ENCODE measurements at regions not wholly inside any gene's neighbourhood (a gene's known extent, or its start where the extent isn't known, plus 50 kb on each side); places are given as distances from the start of the nearest gene placed in this dataset.

DNA sequence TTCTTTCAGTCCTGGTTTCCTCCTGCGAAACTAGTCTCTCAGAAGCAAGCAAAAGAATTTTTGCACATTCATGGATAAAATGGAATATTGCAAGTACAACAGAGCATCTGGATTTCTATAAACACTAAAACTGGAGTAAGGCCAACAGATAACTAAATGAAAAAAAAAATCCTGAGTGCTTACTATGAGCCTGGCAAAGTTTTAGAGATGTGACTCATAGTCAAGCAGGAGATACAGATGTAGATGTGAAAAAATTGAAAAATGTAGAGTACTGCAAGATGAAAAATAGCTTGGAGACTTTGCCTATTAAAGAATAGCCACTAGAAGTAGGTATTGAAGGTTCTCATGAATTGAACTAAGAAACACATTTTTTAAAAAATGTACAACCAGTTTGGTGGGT lies 397.4 kb downstream of the OTOL1 start:
- no peak for TF ChIP-seq EP300 (IDR thresholded peaks at IDR 0.05)
- TF ChIP-seq, protein P1, sequence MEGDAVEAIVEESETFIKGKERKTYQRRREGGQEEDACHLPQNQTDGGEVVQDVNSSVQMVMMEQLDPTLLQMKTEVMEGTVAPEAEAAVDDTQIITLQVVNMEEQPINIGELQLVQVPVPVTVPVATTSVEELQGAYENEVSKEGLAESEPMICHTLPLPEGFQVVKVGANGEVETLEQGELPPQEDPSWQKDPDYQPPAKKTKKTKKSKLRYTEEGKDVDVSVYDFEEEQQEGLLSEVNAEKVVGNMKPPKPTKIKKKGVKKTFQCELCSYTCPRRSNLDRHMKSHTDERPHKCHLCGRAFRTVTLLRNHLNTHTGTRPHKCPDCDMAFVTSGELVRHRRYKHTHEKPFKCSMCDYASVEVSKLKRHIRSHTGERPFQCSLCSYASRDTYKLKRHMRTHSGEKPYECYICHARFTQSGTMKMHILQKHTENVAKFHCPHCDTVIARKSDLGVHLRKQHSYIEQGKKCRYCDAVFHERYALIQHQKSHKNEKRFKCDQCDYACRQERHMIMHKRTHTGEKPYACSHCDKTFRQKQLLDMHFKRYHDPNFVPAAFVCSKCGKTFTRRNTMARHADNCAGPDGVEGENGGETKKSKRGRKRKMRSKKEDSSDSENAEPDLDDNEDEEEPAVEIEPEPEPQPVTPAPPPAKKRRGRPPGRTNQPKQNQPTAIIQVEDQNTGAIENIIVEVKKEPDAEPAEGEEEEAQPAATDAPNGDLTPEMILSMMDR (IDR thresholded peaks at IDR 0.05): no peak
- TF ChIP-seq POLR2A (IDR thresholded peaks at IDR 0.05): no peak
- TF ChIP-seq POLR2AphosphoS5 (IDR thresholded peaks at IDR 0.05): no peak

Measured in upper lobe of left lung (tissue), 4 donors.